HG03196 (cell line): ENCODE measurements at regions not wholly inside any gene's neighbourhood (a gene's known extent, or its start where the extent isn't known, plus 50 kb on each side); places are given as distances from the start of the nearest gene placed in this dataset.
"Not testable (repeated sequence)": the region's sequence is repeated elsewhere in the genome, so short reads cannot be mapped to it uniquely, and the experiment has no call there.

Experiments used
- ATAC-seq: cut with Tn5 transposase; IDR thresholded peaks from one replicate; pipeline ENCODE4 v1.9.1; 2021; ENCODE audit not compliant: unreplicated experiment

DNA sequence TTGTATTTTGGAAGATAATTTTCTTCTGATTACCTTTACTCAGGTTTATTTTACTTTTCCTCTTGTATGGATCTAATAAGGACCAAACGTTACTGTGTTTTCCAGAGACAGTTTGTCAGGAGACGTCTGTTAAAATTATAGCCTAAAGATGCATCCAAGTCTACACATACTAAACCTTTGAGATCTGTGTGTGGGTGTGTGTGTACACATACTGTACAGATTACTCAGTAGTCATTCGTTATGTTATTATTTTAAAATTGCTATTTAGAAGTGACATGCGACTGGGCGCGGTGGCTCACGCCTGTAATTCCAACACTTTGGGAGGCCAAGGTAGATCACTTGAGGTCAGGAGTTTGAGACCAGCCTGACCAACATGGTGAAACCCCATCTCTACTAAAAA, 51.6 kb upstream of the CNTLN start:
- no peak for ATAC-seq

DNA sequence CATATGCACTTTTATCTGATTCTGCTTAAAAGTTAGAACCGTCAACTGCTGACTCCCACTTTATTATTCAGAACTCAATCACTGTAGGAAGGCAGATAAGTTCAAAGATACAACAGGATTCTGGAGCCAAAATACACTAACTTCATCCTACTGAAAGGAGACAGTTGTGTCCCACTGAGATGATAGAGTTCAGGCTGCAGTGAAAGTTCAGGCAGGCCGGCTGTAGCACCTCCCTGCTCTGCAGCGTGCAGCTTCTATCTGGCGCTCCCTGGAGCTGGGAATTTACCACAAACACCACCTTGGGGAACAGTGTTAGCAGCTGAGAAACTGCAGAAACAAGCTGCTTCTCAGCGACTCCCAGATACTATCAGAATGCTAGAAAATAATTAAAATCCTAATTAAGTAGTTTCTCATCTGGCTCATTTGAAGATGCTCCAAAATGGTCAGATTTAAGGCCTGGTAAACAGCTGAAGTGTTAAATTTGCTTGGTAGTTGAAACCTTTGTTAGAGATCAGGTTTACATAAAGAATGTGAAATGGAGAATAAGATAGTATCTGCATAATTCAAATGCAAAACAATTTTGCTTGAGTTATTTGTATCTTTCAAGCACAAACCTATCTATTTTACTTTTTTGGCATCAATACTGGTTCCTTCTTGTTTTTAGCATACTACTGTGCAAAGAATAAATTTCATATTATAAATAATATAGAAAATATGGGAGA, 52.3 kb upstream of the CNTLN start:
- ATAC-seq: no peak

DNA sequence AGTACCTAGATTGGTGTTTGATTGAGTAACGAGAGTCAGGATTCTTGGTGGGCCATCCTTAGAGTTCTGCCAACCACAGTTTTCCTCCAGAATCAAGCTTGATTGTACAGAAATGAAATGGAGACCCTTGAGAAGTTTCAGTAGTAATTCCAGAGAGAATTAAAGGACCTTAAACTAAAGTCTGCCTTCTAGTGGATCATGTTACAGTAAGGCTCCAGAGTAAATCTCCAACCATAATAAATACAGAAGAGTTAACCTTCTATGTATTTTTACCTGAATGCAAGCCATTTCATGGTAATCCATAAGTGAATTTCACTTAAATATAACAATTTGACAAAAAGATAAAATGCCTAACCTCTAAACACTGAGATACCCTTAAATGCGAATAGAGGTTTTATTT, 53.0 kb upstream of the CNTLN start:
- ATAC-seq: no peak

DNA sequence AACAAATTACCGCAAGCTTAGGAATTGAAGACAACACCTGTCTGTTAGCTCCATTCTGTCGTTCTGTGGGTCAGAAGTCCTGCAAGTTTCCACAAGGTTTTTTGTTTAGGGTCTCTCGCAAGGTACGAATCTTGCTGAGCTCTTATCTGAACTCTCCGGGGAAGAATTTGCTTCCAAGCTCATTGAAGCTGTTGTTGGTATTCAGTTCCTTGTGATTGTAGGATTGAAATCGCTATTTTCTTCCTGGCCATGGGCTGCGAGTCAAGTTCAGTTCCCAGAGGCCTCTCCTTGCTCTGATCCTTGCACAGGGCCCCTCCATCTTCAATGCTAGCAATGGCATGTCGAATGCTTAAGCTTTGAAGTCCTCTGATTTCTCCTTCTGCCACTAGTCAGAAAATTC, 53.5 kb upstream of the CNTLN start:
- no peak for ATAC-seq

DNA sequence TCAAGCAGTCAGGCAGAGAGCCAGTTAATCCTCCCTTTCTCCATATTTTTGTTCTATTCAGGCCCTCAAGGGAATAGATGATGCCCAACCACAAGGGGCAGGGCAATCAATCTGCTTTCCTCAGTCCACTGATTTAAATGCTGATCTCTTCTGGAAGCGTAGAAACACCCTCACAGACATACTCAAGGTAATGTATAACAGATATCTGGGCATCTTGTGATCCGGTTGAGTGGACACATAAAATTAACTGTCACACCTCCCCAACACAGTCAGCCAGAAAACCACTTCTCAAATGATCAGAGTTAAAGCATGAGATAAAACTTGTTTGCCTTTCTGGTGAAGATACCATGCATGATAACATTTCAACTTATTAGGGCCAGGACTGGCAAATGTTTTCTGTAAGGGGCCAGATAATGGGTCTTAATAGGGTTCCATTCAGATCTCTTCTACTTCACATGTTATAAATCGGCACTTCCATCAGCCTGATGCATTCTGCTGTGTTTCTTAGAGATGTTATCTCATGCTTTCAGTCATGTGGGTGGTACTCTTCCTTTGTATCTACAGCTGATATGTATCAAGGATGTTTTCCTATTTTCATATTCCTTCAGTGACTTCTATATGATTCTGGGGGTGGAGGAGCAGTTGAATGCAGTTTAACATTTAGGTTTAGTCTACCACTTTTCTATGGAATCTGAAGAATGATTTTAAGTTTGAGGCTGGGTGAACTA, 58.9 kb upstream of the CNTLN start:
- no peak for ATAC-seq

DNA sequence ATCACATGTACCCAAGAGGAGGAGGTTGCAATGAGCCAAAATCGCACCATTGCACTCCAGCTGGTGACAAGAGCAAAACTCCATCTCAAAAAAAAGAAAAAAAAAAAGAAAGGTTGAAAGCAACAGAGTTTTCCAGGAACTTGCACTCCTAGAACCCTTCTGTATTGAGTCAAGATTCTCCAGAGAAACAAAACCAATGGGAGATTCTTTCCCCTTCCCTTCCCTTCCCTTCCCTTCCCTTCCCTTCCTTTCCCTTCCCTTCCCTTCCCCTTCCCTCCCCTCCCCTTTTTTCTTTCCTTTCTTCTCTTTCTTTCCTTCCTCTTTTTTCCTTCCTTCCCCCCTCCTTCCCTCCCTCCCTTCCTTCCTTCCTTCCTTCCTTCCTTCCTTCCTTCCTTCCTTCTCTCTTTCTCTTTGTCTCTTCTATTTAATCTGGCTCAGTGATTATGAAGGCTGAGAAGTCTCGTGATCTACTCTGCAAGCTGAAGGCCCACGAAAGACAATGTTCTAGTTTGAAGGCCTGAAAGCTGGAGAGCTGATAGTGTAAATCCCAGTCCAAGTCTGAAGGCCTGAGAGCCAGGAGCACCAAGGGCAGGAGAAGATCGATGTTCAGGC, 59.6 kb upstream of the CNTLN start:
- ATAC-seq: no peak

DNA sequence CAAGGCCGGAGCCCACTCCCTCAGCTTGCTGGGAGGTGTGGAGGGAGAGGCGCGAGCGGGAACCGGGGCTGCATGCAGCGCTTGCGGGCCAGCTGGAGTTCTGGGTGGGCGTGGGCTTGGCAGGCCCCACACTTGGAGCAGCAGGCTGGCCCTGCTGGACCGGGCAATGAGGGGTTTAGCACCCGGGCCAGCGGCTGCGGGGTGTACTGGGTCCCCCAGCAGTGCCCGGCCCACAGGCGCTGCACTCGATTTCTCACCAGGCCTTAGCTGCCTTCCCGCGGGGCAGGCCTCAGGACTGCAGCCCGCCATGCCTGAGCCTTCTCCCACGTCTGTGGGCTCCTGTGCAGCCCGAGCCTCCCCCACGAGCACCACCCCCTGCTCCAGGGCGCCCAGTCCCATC, 62.3 kb upstream of the CNTLN start:
- not testable (repeated sequence) for ATAC-seq

DNA sequence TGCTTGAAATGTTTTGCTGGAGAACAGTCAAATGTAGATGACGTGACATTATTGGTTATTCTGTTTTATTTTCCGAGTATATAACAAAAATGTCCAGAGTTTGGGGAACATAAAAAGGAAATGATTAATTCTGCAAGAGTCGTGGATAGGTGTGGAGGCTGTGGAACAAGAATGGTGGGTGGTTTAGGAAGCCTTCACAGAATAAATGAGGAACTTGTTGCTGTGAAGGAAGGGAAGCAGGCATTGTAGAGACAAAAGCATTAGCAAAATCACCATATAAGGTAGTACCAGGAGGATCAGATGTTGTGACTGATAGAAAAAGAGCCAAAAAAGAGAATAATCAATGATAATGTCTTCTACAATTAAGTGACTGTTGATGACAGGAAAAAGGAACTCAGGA, 66.2 kb upstream of the CNTLN start:
- ATAC-seq: no peak

DNA sequence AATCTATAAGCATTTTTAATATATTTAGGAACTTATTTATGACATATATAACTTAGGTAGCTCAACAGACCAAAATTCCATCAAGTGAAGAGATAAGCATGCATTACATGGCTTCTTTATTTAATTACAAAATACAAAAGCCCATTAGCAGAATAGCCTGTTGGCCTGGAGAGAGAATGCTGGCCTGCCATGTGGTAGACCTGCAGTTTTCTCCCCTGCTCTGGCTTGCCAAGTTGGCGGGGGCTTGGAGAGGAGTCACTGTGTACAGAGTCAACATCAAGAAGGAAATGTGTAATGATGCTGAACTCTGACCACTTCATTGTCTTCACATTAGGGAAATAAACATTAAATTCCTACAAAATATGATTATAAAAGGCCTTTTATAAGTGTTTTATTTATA, 69.8 kb upstream of the CNTLN start:
- no peak for ATAC-seq

DNA sequence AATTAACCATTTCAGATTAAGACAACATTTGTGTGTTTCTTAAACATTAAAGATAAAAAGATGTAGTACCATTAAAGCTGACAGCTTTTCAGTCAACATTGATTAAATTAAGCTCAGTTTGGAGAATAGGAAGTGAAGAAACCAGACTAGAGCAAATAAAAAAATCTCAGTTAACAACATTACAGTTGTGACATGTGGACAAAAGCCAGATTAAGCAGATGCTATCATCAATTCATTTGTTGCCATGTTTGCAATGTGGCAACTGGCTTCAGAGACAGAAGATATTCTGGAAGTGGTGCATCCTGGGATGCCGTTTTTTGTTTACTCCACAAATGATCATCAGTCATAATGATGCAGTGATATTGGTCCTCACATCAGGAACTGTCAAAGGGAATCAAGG, 70.3 kb upstream of the CNTLN start:
- ATAC-seq: no peak

DNA sequence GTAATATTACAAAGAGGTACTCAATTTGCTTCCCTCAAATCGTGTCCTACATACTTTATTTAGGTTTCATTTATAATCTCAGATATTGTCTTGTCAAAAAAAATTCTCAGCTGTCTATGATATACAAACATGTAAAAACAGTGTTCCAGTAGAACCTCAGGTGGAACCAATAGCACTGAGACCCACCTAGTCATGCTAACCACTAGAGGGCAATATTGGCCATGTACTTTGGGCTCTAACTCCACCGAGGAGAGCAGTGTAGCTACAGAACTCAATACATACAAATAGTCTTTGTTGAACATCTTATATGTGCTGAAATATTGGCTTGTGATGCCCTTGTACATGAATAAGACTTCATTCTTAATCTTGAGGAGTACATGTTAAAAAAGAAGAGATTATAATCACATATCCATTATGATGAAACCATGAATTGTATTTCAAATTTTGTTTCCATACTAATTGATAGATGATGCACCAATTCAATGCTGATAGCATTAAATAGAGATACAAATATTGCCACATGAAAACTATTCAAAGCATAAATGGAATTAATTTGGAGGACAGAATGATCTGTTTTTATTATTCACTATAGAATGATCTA, 71.2 kb upstream of the CNTLN start:
- ATAC-seq: peak; percentile 72

DNA sequence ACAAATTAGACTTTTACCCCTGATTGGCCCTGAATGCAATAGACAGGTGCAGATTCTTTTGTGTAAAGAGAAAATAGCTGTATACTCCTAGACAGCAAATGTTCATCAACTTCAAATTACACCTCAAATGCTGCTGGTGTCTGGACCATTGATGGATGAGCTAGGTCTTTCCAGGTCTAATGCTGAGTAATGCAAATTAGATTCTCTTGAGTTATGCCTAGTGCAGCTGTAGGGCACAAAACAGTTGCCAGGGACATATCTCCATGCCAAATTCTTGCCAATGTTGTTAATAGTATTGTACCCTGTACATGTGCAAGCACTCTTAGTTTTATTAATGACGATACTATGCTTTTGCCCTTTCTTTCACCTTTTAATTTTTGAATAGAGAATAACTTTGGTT, 72.3 kb upstream of the CNTLN start:
- no peak for ATAC-seq

DNA sequence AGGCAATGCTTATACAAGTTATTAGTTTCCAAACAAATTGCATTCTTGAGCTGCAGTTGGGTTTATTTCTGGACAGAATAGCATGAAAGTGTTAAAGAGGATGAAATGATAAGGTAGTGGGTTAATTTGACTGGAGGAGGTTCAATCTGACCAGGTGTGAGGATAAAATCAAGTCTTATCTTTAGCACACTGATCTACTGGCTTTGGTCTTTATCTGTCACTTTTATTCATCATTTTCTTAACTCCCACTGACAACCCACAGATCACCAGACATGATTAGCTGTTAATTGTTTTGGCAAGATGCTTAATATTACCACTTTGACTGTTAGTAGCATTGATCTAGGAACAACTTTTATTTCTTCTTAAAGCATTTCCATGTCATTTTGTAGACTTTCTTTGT, 74.4 kb upstream of the CNTLN start:
- ATAC-seq: no peak

DNA sequence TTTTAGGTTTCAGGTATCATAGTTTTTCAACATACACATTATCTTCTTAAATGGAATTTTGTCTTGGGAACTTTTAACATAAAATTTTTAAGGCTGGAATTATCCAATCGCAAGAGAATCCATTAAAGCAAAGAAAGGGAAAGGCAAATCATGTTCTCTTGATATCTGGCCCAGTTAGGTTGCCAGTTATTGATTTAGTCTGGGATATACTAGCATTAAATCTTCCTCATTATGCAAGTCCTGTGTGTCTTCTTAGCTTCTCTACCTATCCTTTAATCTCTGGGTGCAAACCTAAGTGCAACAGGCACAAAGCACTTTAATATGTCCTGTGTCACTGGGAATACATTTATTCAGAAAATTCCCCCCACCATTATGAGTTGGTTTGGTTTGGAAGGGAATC, 75.4 kb upstream of the CNTLN start:
- ATAC-seq: no peak

DNA sequence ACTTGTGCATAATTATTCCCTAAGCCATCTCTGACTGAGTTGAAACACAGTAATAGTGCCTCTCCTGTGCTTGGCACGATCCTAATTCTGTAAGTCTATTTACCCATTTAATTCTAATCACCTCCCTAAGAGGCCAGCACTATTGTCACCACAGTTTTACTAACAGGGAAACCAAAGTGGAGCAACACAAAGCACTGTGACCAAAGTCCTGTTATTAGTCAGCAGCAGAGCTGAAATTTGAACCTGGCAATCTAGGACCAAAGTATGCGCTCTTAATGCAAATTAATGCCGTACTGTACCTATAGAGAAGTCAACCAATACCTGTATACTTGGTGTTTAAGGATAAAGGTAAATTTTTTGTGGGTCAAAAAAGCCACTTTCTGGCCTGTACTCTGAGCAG, 77.1 kb upstream of the CNTLN start:
- ATAC-seq: no peak

DNA sequence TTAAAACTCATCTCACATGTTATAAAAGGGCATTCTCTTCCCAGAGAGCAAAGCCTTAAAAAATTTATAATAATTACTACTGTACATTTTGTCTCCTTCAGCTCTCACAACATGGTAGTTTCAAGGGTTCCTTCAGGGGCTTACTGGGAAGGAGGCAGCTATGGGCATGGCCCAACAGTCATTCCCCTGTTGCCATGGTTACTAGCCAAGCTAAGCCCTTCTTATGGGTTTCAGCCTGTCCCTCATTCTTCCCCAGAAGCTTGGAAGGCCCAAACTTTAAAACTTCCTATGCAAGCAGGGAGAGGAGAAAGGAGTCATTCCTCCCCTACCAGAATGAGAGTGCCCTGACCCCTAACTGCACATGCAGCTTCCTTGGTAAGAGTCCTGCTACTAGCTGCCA, 82.2 kb upstream of the CNTLN start:
- no peak for ATAC-seq

DNA sequence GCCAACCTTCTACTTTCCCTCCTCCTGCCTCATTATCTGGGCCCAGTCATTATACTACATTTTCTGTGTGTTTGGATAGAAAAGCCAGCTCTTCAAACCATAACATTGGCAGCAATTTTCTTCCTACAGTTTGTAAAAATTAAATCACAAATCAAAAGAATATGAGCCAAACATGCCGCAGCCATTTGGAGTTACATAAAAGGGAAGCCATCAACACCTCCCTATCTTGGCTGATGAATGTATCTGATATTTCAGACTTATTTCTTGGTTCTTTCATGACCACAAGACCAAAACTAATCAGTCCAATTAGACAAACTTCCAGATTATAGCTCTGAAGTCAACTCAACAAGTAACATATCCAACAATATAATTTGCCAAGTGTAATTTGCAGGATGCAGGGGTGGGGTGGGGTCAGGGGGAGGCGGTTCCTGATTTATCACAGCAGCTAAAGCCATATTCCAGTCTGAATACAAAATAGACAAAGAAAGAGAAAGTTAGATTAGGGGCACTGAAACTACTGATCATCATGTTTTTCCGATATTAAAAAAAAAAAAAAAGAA, 89.4 kb upstream of the CNTLN start:
- ATAC-seq: no peak

DNA sequence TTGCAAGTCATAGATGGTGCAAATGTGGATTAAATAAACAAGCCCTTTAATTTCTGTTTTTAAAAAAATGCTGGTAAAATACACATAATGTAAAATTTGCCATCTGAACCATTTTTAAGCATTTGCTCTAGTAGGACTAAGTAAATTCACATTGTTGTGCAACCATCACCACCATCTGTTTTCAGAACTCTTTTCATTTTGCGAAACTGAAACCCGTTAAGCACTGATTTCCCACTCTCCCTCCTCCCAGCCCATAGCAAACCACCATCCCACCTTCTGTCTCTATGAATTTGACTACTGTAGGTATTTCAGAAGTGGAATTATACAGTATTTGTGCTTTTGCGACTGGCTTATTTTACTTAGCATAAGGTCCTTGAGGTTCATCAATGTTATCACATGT, 103.3 kb upstream of the CNTLN start:
- no peak for ATAC-seq

DNA sequence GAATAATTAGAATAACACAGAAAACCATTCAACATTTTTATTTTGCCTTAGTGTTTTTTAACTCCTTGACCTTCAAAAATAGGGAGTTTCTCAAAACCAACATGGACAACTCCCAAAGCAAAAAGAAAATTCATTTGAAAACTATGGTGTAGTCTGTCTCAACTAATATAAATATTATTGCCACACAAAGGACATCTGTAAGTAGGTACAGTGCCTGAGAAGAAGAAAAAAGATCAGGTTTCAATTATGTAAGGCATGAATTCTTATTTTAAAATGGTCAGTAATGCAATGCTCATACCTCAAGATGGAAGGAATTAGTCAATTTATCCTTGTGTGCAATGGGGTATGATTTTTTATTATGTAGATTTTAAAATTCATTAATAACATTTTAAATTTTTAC, 109.6 kb upstream of the CNTLN start:
- ATAC-seq: no peak

DNA sequence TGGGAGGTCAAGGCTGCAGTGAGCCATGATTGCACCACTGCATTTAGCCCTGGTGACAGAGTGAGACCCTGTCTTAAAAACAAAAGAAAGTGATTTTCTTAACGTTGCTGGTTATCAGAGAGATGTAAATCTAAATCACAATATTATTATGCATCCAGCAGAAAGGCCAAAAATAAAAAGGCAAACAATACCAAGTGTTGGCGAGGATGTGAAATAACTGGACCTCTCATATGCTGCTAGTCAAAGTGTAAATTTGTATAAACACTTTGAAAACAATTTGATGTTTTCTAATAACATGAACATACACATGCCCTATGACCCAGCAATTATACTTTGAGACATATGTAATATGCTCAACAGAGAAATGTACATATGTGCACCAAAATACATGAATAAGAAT, 110.7 kb upstream of the CNTLN start:
- ATAC-seq: no peak

DNA sequence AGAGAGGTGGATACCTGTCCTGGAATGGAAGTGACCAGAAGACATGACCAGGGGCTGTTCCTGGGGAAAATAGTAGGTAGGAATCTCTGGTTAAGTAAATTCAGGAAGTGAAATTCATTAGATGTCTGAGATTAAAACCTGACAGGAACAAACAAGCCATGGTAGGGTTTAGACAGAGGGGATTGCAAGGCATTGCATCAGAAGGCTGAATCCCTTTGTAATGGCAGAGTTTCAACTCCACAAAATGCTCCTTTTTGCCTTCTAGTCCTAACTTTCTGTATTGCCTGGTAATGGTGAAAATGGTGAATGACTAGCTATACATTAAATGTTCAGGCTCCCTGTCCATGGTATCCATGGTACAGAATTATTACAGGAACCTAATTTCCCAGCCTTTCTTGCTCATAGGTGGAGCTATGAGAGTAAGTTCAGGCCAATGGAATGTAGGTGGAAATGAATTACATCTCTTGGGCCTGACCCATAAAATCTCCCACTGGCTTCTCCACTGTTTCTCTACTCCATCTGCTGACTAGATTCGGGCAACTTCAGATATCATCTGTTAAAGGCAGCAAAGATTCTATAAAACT, 113.4 kb upstream of the CNTLN start:
- ATAC-seq: no peak
